Renal cortex interstitium (tissue), 11 donors: ENCODE measurements at regions not wholly inside any gene's neighbourhood (a gene's known extent, or its start where the extent isn't known, plus 50 kb on each side); places are given as distances from the start of the nearest gene placed in this dataset.

Experiments
- DNase-seq, 11 donors: peaks; one replicate each; pipeline ENCODE4 v3.0.0-alpha.2; 2013; ENCODE audit warnings: low read depth in 9 of 11, low spot score in 4 of 11; ENCODE audit errors: extremely low read depth in 1 of 11

- no peak for DNase-seq
These were observed 51.4 kb upstream of the HNRNPU start for GRCh38 chr1:244915736-244916135.

GRCh38 chr1:244914761-244915160, 50.4 kb upstream of the HNRNPU start:
- no peak for DNase-seq
